HEK293T (cell line): ENCODE measurements at regions not wholly inside any gene's neighbourhood (a gene's known extent, or its start where the extent isn't known, plus 50 kb on each side); places are given as distances from the start of the nearest gene placed in this dataset.

ENCODE experiments used
- CTCF ChIA-PET: fragments of 350-600 bp; formaldehyde crosslinking; extraction: SDS; loops from one replicate; lab custom pipeline; 2021; ENCODE audit warnings: antibody characterized with exemption, inconsistent platforms; lab: Yijun Ruan, JAX
- POLR2A ChIA-PET: fragments of 350-600 bp; formaldehyde crosslinking; extraction: SDS; loops from one replicate; lab custom pipeline; 2020; ENCODE audit warnings: antibody characterized with exemption, inconsistent platforms; lab: Yijun Ruan, JAX
- DNase-seq: peaks from one replicate; pipeline ENCODE4 v3.0.0; 2012; ENCODE audit warnings: mixed read lengths; ENCODE audit errors: extremely low spot score
- ARNT ChIP-seq: fragments of 450-650 bp; IDR thresholded peaks from 2 replicates; pipeline ENCODE4 v1.6.1; 2017; ENCODE audit warnings: mild to moderate bottlenecking
- BHLHE40 ChIP-seq: fragments of 450-650 bp; IDR thresholded peaks from 2 replicates; pipeline ENCODE4 v1.6.1; 2016; ENCODE audit warnings: mild to moderate bottlenecking, moderate library complexity, borderline replicate concordance
- CTBP1 ChIP-seq: fragments of 450-650 bp; IDR thresholded peaks from 2 replicates; pipeline ENCODE4 v1.6.1; 2016; ENCODE audit warnings: borderline replicate concordance
- ELF4 ChIP-seq: fragments of 450-650 bp; IDR thresholded peaks from 2 replicates; pipeline ENCODE4 v1.6.1; 2017; ENCODE audit warnings: antibody characterized with exemption
- FOXA1 ChIP-seq: fragments of 450-650 bp; IDR thresholded peaks from 2 replicates; pipeline ENCODE4 v1.6.1; 2016; ENCODE audit warnings: mild to moderate bottlenecking
- FOXK2 ChIP-seq: fragments of 450-650 bp; IDR thresholded peaks from 2 replicates; pipeline ENCODE4 v1.6.1; 2016; ENCODE audit warnings: mild to moderate bottlenecking
- FOXM1 ChIP-seq: fragments of 450-650 bp; IDR thresholded peaks from 2 replicates; pipeline ENCODE4 v1.6.1; 2017; ENCODE audit warnings: mild to moderate bottlenecking, borderline replicate concordance
- HDGF ChIP-seq: fragments of 450-650 bp; IDR thresholded peaks from 2 replicates; pipeline ENCODE4 v1.6.1; 2017; ENCODE audit warnings: antibody characterized with exemption, borderline replicate concordance
- L3MBTL2 ChIP-seq: fragments of 450-650 bp; conservative IDR thresholded peaks from 2 replicates; pipeline ENCODE4 v1.6.1; 2016; ENCODE audit warnings: mild to moderate bottlenecking
- LEF1 ChIP-seq: fragments of 450-650 bp; IDR thresholded peaks from 2 replicates; pipeline ENCODE4 v1.6.1; 2017; ENCODE audit warnings: mild to moderate bottlenecking, borderline replicate concordance
- NFRKB ChIP-seq: fragments of 450-650 bp; IDR thresholded peaks from 2 replicates; pipeline ENCODE4 v1.6.1; 2016; ENCODE audit warnings: mild to moderate bottlenecking, moderate library complexity
- PKNOX1 ChIP-seq: fragments of 450-650 bp; IDR thresholded peaks from 2 replicates; pipeline ENCODE4 v1.6.1; 2016
- SP1 ChIP-seq: fragments of 450-650 bp; IDR thresholded peaks from 2 replicates; pipeline ENCODE4 v1.6.1; 2017
- SUZ12 ChIP-seq: fragments of 450-650 bp; IDR thresholded peaks from 2 replicates; pipeline ENCODE4 v1.6.1; 2016; ENCODE audit warnings: mild to moderate bottlenecking
- TARDBP ChIP-seq: fragments of 450-650 bp; IDR thresholded peaks from 2 replicates; pipeline ENCODE4 v1.6.1; 2016
- ZNF384 ChIP-seq: fragments of 450-650 bp; IDR thresholded peaks from 2 replicates; pipeline ENCODE4 v1.6.1; 2016

- CTCF ChIA-PET, result interaction anchor here (0.7 to 1.4 kb wide), 2 partner anchors 35 to 161 kb away, joined by 3 to 4 read pairs; no protein-coding TSS in a partner anchor
- DNase-seq, result no peak
- POLR2A ChIA-PET, result interaction anchor here (1.3 kb wide), 1 partner anchor 15 kb away, joined by 3 read pairs; no protein-coding TSS in a partner anchor
Observed at GRCh38 chr16:85455534-85455933, 157.6 kb upstream of the GSE1 start.

GRCh38 chr16:85457366-85457765 is 155.8 kb upstream of the GSE1 start:
- CTCF ChIA-PET, result interaction anchor here (0.6 to 0.9 kb wide), 3 partner anchors 11 to 31 kb away, joined by 3 to 7 read pairs (median 3); no protein-coding TSS in a partner anchor
- no peak for TF ChIP-seq TARDBP
- no peak for TF ChIP-seq FOXK2
- TF ChIP-seq ARNT, result no peak
- no peak for TF ChIP-seq ELF4
- no peak for TF ChIP-seq ZNF384
- POLR2A ChIA-PET, result no interaction called here
- no peak for DNase-seq

More at GRCh38 chr16:85455534-85455933, 157.6 kb upstream of the GSE1 start:
- TF ChIP-seq PKNOX1, result no peak
- TF ChIP-seq LEF1, result no peak
- TF ChIP-seq FOXK2, result no peak
- TF ChIP-seq FOXA1, result no peak
- no peak for TF ChIP-seq ELF4
- TF ChIP-seq FOXM1, result no peak
- no peak for TF ChIP-seq SUZ12
- no peak for TF ChIP-seq NFRKB
- TF ChIP-seq L3MBTL2, result no peak
- no peak for TF ChIP-seq CTBP1
- TF ChIP-seq HDGF, result no peak

GRCh38 chr16:85458968-85459367 is 154.2 kb upstream of the GSE1 start:
- ChIA-PET CTCF (interaction anchor here (0.8 kb wide), 1 partner anchor 157 kb away, joined by 4 read pairs; no protein-coding TSS in a partner anchor), POLR2A (no interaction called here)
- TF ChIP-seq L3MBTL2, result no peak
- TF ChIP-seq CTBP1, result no peak
- TF ChIP-seq FOXM1, result no peak
- no peak for TF ChIP-seq FOXK2
- no peak for TF ChIP-seq HDGF
- no peak for TF ChIP-seq TARDBP
- no peak for TF ChIP-seq SP1
- no peak for TF ChIP-seq NFRKB
- TF ChIP-seq ZNF384, result no peak
- TF ChIP-seq LEF1, result no peak
- no peak for TF ChIP-seq FOXA1
- TF ChIP-seq BHLHE40, result no peak
- TF ChIP-seq ARNT, result no peak
- TF ChIP-seq PKNOX1, result no peak
- no peak for TF ChIP-seq SUZ12

GRCh38 chr16:85459529-85460251 is 153.4 kb upstream of the GSE1 start:
- ChIA-PET CTCF (interaction anchor here (0.8 kb wide), 1 partner anchor 156 kb away, joined by 4 read pairs; no protein-coding TSS in a partner anchor), POLR2A (no interaction called here)
- no peak for DNase-seq
- no peak for TF ChIP-seq ARNT
- TF ChIP-seq FOXK2, result no peak
- TF ChIP-seq LEF1, result no peak
- TF ChIP-seq FOXM1, result no peak
- no peak for TF ChIP-seq BHLHE40
- TF ChIP-seq ELF4, result no peak
- no peak for TF ChIP-seq SP1

More at GRCh38 chr16:85458968-85459367, 154.2 kb upstream of the GSE1 start:
- DNase-seq, result no peak

GRCh38 chr16:85460252-85461021 is 152.7 kb upstream of the GSE1 start:
- TF ChIP-seq ELF4 (no peak), ARNT (no peak), BHLHE40 (no peak), HDGF (no peak), L3MBTL2 (no peak), FOXA1 (no peak), PKNOX1 (no peak), LEF1 (no peak), CTBP1 (no peak), SUZ12 (no peak), TARDBP (no peak), FOXM1 (no peak), FOXK2 (no peak)
- CTCF ChIA-PET, result interaction anchor here (0.8 to 2.0 kb wide), 5 partner anchors 20 to 155 kb away, joined by 3 to 10 read pairs (median 6); no protein-coding TSS in a partner anchor
- POLR2A ChIA-PET, result interaction anchor here (1.1 to 1.9 kb wide), 3 partner anchors 12 to 93 kb away, joined by 3 to 5 read pairs (median 5); no protein-coding TSS in a partner anchor
- DNase-seq, result no peak
